MM.1S (cell line): ENCODE measurements at regions not wholly inside any gene's neighbourhood (a gene's known extent, or its start where the extent isn't known, plus 50 kb on each side); places are given as distances from the start of the nearest gene placed in this dataset.

ENCODE experiments used
- DNase-seq: peaks from one replicate; pipeline ENCODE4 v3.0.0-alpha.2; 2015
- H2AFZ ChIP-seq: fragments of 300-600 bp; sonication (generic); 2 replicates; pipeline ENCODE4 v1.6.0; 2016; ENCODE audit warnings: antibody characterized with exemption, low read length
- H3F3A ChIP-seq: fragments of 300-600 bp; sonication (generic); 2 replicates; pipeline ENCODE4 v1.6.1; 2016; ENCODE audit warnings: mild to moderate bottlenecking, antibody characterized with exemption, low read length, moderate library complexity, mixed read lengths; ENCODE audit not compliant: insufficient read depth
- H3K27ac ChIP-seq: fragments of 300-600 bp; sonication (generic); 2 replicates; pipeline ENCODE4 v1.5.1; 2016; ENCODE audit warnings: mild to moderate bottlenecking, low read length
- H3K27me3 ChIP-seq: fragments of 300-600 bp; sonication (generic); replicated peaks from 2 replicates; pipeline ENCODE4 v1.6.0; 2016; ENCODE audit warnings: low read length; ENCODE audit not compliant: insufficient read depth
- H3K36me3 ChIP-seq: fragments of 300-600 bp; sonication (generic); replicated peaks from 2 replicates; pipeline ENCODE4 v1.6.1; 2016; ENCODE audit warnings: mild to moderate bottlenecking, low read length, mixed read lengths; ENCODE audit not compliant: insufficient read depth
- H3K4me1 ChIP-seq: fragments of 300-600 bp; sonication (generic); 2 replicates; pipeline ENCODE4 v1.6.1; 2016; ENCODE audit warnings: low read length, mixed read lengths
- H3K4me2 ChIP-seq: fragments of 300-600 bp; sonication (generic); 2 replicates; pipeline ENCODE4 v1.6.0; 2016; ENCODE audit warnings: low read depth, low read length
- H3K4me3 ChIP-seq: fragments of 300-600 bp; sonication (generic); 2 replicates; pipeline ENCODE4 v1.5.1; 2016; ENCODE audit warnings: low read length, mixed read lengths
- H3K79me2 ChIP-seq: fragments of 300-600 bp; sonication (generic); 2 replicates; pipeline ENCODE4 v1.6.1; 2016; ENCODE audit warnings: mixed run types, low read length, mixed read lengths
- H3K9ac ChIP-seq: fragments of 300-600 bp; sonication (generic); 2 replicates; pipeline ENCODE4 v1.6.1; 2016; ENCODE audit warnings: low read length, mixed read lengths
- H3K9me2 ChIP-seq: fragments of 300-600 bp; sonication (generic); replicated peaks from 2 replicates; pipeline ENCODE4 v1.6.1; 2016; ENCODE audit warnings: mild to moderate bottlenecking, low read length, mixed read lengths; ENCODE audit not compliant: insufficient read depth
- H3K9me3 ChIP-seq: fragments of 300-600 bp; sonication (generic); replicated peaks from 2 replicates; pipeline ENCODE4 v1.6.1; 2016; ENCODE audit warnings: mild to moderate bottlenecking, low read length, mixed read lengths; ENCODE audit not compliant: insufficient read depth
- H4K20me1 ChIP-seq: fragments of 300-600 bp; sonication (generic); 2 replicates; pipeline ENCODE4 v1.6.1; 2016; ENCODE audit warnings: mild to moderate bottlenecking, low read length, moderate library complexity, mixed read lengths; ENCODE audit not compliant: insufficient read depth
- CTCF ChIP-seq: fragments of 300-600 bp; sonication (generic); IDR thresholded peaks from 2 replicates; pipeline ENCODE4 v1.5.1; 2016; ENCODE audit warnings: antibody characterized with exemption, low read length, mixed read lengths
- EZH2 ChIP-seq: fragments of 300-600 bp; sonication (generic); optimal IDR thresholded peaks from 2 replicates; pipeline ENCODE3; 2017; ENCODE audit warnings: low read depth, mild to moderate bottlenecking, antibody characterized with exemption, low read length, mixed read lengths
- EZH2phosphoT487 ChIP-seq: fragments of 300-600 bp; sonication (generic); IDR thresholded peaks from 2 replicates; pipeline ENCODE4 v1.6.1; 2018; ENCODE audit warnings: antibody characterized with exemption, low read length

DNA sequence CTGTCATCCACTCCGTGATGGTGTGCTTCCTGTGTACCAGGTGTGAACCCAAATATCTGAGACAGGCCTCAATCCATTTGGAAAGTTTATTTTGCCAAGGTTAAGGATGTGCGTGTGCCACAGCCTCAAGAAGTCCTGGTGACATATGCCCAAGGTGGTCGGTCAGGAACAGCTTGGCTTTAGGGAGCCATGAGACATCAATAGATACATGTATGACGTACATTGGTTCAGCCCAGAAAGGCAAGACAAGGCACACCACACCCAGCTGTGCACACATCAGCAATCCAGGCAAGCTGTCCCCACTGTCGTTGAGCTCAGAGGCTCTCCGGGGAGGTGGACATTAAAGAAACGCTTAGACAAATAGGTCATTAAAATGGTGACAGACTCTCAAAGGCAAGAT, 56.8 kb upstream of the SHANK2 start:
- Histone ChIP-seq H3K9ac (no peak overlapping the region), H3K9me2 (no peaks in the 10 kb centered on the region), H3K27ac (no peak overlapping the region), H3K4me3 (no peak overlapping the region), H3K9me3 (no peaks in the 10 kb centered on the region), H4K20me1 (no peaks in the 10 kb centered on the region), H3K27me3 (peaks cover 87% of the 10 kb centered on the region), H3K36me3 (no peaks in the 10 kb centered on the region), H3F3A (no peaks in the 10 kb centered on the region), H3K79me2 (no peaks in the 10 kb centered on the region), H3K4me2 (no peak overlapping the region), H2AFZ (no peak overlapping the region), H3K4me1 (no peaks in the 10 kb centered on the region)
- no peak for DNase-seq
- TF ChIP-seq CTCF (no peak), EZH2phosphoT487 (no peak), EZH2 (no peak)

DNA sequence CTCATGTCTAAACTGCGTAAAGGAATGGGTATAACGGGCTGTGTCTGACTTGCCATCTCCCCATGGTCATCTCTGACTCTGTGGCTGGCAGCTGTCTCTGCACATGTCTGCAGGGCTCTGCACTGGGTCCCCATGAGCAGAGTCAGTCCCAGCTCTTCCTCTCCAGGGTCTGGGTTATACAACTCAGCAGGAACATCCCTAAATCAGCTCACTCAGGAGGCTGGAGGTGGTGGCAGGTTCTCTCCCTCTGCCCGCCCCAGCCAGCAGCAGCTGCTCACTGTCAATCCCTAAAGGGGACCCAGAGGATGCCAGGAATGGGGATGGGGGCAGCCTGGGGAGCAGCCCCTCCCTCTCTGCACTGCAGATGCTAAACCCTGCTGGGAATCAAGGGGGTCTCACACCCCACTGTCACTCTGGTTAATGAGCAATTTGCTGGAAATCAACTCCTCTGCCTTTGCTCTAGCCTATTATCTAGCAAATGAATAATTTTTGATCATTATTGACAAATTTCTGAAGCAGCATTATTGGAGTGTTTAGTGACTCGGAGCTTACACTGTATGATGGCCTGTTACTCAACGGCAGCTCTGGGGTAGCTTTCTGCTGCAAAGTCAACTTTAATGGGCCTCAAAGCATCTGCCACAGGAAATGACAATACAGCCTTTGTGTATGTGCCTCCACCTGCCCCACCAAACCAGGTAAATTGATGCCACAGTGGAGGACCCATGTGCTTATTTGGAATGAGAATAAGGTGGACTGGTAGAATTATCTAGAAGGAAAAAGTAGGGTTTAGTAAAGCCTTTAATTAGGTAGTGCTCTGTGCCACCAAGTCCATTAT, 55.7 kb upstream of the SHANK2 start:
- H3K9ac ChIP-seq: no peak overlapping the region
- no peaks in the 10 kb centered on the region for H3K9me2 ChIP-seq
- H3K27ac ChIP-seq: no peak overlapping the region
- H3K4me2 ChIP-seq: no peak overlapping the region
- H3K36me3 ChIP-seq: no peaks in the 10 kb centered on the region
- H3K27me3 ChIP-seq: peaks cover 87% of the 10 kb centered on the region
- H3K4me3 ChIP-seq: no peak overlapping the region
- H3K4me1 ChIP-seq: no peaks in the 10 kb centered on the region
- DNase-seq: no peak
- H2AFZ ChIP-seq: no peak overlapping the region
- no peaks in the 10 kb centered on the region for H3F3A ChIP-seq
- H3K79me2 ChIP-seq: no peaks in the 10 kb centered on the region
- H3K9me3 ChIP-seq: no peaks in the 10 kb centered on the region
- TF ChIP-seq CTCF (no peak), EZH2phosphoT487 (no peak), EZH2 (no peak)
- H4K20me1 ChIP-seq: no peaks in the 10 kb centered on the region

DNA sequence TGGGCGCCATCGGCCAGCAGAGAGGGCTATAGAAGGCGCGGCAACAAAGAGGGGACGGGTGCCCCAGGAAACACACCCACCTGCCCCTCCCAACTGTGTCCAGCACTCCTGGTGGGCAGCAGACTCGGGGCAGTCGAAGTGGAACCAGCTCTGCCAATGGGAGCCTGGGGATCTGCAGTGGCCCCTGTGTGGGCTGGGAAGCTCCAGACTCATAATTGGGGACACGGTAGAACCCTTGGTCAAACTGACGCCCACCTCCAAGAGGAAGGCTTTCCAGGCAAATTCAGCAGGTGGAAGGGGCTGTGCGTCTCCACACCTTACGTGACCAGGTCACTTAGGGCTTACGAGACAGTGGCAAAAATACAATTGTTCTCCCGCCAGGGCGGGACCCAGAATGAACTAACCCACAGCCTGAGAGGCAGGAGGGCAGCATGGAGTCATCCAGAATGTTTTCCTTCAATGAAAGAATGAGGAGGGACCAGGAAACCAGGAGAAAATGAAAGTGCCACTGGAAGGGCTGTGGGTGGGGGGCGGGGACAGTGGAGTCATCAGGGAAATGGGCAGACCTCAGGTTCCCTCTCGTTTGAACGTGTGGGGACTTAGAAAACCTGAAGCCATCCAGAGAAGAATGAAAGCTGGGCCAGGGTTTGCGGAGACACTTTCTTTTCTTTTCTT, 53.2 kb upstream of the SHANK2 start:
- H3K4me1 ChIP-seq: no peaks in the 10 kb centered on the region
- TF ChIP-seq CTCF: no peak
- no peak for TF ChIP-seq EZH2
- no peak for TF ChIP-seq EZH2phosphoT487
- no peak overlapping the region for H3K9ac ChIP-seq
- peaks cover 87% of the 10 kb centered on the region for H3K27me3 ChIP-seq
- no peak overlapping the region for H3K4me2 ChIP-seq
- H3K9me2 ChIP-seq: no peaks in the 10 kb centered on the region
- no peaks in the 10 kb centered on the region for H3F3A ChIP-seq
- H2AFZ ChIP-seq: no peak overlapping the region
- no peak overlapping the region for H3K27ac ChIP-seq
- no peaks in the 10 kb centered on the region for H4K20me1 ChIP-seq
- no peak overlapping the region for H3K4me3 ChIP-seq
- H3K9me3 ChIP-seq: no peaks in the 10 kb centered on the region
- no peaks in the 10 kb centered on the region for H3K36me3 ChIP-seq
- H3K79me2 ChIP-seq: no peaks in the 10 kb centered on the region
- DNase-seq: no peak
